Natural killer cell (primary cell): ENCODE measurements at regions not wholly inside any gene's neighbourhood (a gene's known extent, or its start where the extent isn't known, plus 50 kb on each side); places are given as distances from the start of the nearest gene placed in this dataset.

ENCODE experiments used
- ATAC-seq, 3 donors: fragments of 150-1000 bp in 2 of 3; fragments of 200-7000 bp in 1 of 3; cut with Tn5 transposase; 1 replicate in 1 of 3; 2 replicates in 2 of 3; pipeline ENCODE4 v1.10.0; 2021; ENCODE audit warnings: mild to moderate bottlenecking in 2 of 3, moderate library complexity in 2 of 3
- DNase-seq, 2 donors: peaks; one replicate each; pipeline versions ENCODE4 v3.0.0 to v3.0.0-alpha.2; 2013 to 2021; ENCODE audit warnings: mixed read lengths in 1 of 2
- H3K27ac ChIP-seq: one replicate; pipeline ENCODE4 v1.5.1; 2013; ENCODE audit warnings: mild to moderate bottlenecking, low read length
- H3K27me3 ChIP-seq: one replicate; pipeline ENCODE4 v1.6.1; 2013; ENCODE audit warnings: low read length; ENCODE audit not compliant: control insufficient read depth, insufficient read depth
- H3K36me3 ChIP-seq: one replicate; pipeline ENCODE4 v1.6.1; 2013; ENCODE audit warnings: low read length; ENCODE audit not compliant: control insufficient read depth, insufficient read depth
- H3K4me1 ChIP-seq: one replicate; pipeline ENCODE4 v1.6.1; 2013; ENCODE audit warnings: low read length; ENCODE audit not compliant: control insufficient read depth, insufficient read depth
- H3K4me3 ChIP-seq: one replicate; pipeline ENCODE4 v1.5.1; 2013; ENCODE audit warnings: low read length
- H3K9me3 ChIP-seq: one replicate; pipeline ENCODE4 v1.6.1; 2013; ENCODE audit warnings: low read length; ENCODE audit not compliant: control insufficient read depth, insufficient read depth
- H3K27ac Mint-ChIP-seq, 2 donors: one replicate each; pipeline ENCODE4 v1.8.0; 2022; ENCODE audit warnings: mild to moderate bottlenecking in 2 of 2, mixed read lengths in 2 of 2, moderate library complexity in 1 of 2
- H3K27me3 Mint-ChIP-seq, 2 donors: one replicate each; pipeline ENCODE4 v1.8.0; 2022; ENCODE audit warnings: low read depth in 2 of 2, mixed read lengths in 2 of 2
- H3K36me3 Mint-ChIP-seq: one replicate; pipeline ENCODE4 v1.8.0; 2022; ENCODE audit warnings: mixed read lengths
- H3K4me1 Mint-ChIP-seq, 2 donors: one replicate each; pipeline ENCODE4 v1.8.0; 2022; ENCODE audit warnings: mixed read lengths in 2 of 2
- H3K4me3 Mint-ChIP-seq: one replicate; pipeline ENCODE4 v1.8.0; 2022; ENCODE audit warnings: mild to moderate bottlenecking, moderate library complexity, mixed read lengths
- H3K9me3 Mint-ChIP-seq, 2 donors: one replicate each; pipeline ENCODE4 v1.8.0; 2022; ENCODE audit warnings: mixed read lengths in 2 of 2
- whole genome bisulfite sequencing: methylation state at CpG from one replicate; pipeline ENCODE4 v1.1.7; 2013; ENCODE audit warnings: missing lambda C conversion rate; ENCODE audit not compliant: insufficient coverage; 5-methylcytosine and 5-hydroxymethylcytosine counted together
- intact Hi-C: fragments of 100-400 bp; cut with micrococcal nuclease; formaldehyde crosslinking; loops from one replicate; pipeline ENCODE4 v1.14.2; 2022
- TF ChIP-seq, protein P1 (sequence below): fragments of 200-600 bp; IDR thresholded peaks from one replicate; pipeline ENCODE4 v1.8.0; 2022; ENCODE audit warnings: antibody characterized with exemption

DNA sequence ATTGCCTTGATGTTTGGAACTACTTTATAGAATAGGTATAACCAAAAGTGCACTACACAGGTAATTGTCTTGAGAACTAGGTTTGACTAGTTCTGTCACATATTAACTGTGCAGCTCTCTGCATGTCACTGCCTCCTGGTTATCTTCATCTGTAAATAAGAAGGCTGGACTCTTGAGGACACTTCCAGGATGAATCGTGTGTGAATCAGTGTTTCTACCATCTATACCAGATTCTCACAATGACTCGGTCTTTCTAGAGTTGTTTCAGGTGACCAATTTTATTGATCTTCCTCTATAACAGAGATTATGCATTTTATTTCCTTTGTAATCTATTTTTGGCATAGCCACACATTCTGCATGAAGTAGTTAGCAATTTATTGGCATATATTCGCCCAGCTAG lies 1181.0 kb upstream of the TENM4 start:
- no peak for DNase-seq
- Histone ChIP-seq H3K27ac (no peak overlapping the region), H3K4me1 (no peaks in the 10 kb centered on the region), H3K36me3 (no peaks in the 10 kb centered on the region), H3K27me3 (no peaks in the 10 kb centered on the region), H3K4me3 (no peak overlapping the region), H3K9me3 (no peaks in the 10 kb centered on the region)
- intact Hi-C loops = no loop called here
- Mint-ChIP-seq H3K4me1 (no peaks in the 10 kb centered on the region), H3K27ac (no peak overlapping the region), H3K4me3 (no peak overlapping the region), H3K9me3 (peaks cover 10 to 12% of the 10 kb centered on the region in 2 donors), H3K36me3 (no peaks in the 10 kb centered on the region), H3K27me3 (no peaks in the 10 kb centered on the region)
- no peak for ATAC-seq
- 65% methylated on average over 3 of the region's 3 CpGs for WGBS
- TF ChIP-seq, protein P1, sequence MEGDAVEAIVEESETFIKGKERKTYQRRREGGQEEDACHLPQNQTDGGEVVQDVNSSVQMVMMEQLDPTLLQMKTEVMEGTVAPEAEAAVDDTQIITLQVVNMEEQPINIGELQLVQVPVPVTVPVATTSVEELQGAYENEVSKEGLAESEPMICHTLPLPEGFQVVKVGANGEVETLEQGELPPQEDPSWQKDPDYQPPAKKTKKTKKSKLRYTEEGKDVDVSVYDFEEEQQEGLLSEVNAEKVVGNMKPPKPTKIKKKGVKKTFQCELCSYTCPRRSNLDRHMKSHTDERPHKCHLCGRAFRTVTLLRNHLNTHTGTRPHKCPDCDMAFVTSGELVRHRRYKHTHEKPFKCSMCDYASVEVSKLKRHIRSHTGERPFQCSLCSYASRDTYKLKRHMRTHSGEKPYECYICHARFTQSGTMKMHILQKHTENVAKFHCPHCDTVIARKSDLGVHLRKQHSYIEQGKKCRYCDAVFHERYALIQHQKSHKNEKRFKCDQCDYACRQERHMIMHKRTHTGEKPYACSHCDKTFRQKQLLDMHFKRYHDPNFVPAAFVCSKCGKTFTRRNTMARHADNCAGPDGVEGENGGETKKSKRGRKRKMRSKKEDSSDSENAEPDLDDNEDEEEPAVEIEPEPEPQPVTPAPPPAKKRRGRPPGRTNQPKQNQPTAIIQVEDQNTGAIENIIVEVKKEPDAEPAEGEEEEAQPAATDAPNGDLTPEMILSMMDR = no peak

DNA sequence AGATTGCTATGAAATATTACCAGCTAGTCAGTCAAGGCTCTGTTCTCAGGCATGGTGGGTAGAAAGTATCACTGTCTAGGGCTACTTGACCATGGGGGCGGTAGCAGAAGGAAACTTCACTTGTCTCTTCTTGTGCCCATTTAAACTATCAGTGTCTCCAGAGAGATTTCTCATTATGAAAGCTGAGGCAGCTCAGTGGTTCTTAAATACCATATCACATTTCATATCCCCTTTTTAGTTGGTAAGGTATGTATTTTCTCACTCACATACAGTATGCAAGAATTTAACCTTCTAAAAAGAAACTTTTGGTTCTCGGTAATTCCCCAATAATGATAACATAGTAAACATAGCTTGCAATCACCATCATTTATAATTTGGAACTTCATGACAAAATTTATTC lies 1180.0 kb upstream of the TENM4 start:
- Mint-ChIP-seq H3K4me3 (no peak overlapping the region), H3K36me3 (no peaks in the 10 kb centered on the region), H3K9me3 (peaks cover 8 to 10% of the 10 kb centered on the region in 2 donors), H3K27ac (no peak overlapping the region), H3K4me1 (no peaks in the 10 kb centered on the region), H3K27me3 (no peaks in the 10 kb centered on the region)
- Histone ChIP-seq H3K27me3 (no peaks in the 10 kb centered on the region), H3K36me3 (no peaks in the 10 kb centered on the region), H3K4me1 (no peaks in the 10 kb centered on the region), H3K9me3 (no peaks in the 10 kb centered on the region), H3K4me3 (no peak overlapping the region), H3K27ac (no peak overlapping the region)
- ATAC-seq (no peak), DNase-seq (no peak)
- TF ChIP-seq, protein P1 = no peak
- intact Hi-C loops = no loop called here
- WGBS = no CpG with 5 or more reads among the region's 2 CpGs

DNA sequence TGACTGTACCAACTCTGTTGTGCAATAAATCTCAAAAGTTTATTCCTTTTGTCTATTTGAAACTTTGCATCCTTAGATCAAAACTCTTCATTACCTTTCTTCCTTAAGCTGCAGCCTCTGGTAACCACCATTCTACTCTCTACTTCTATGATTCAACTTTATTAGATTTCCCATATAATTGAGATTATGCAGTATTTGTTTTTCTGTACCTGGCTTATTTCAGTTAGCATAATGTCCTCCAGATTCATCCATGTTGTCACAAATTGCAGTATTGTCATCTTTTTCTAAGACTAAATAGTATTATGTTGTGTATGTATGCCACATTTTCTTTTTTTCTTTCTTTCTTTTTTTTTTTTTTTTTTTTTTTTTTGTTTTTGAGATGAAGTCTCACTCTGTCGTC lies 1176.3 kb upstream of the TENM4 start:
- H3K4me3 Mint-ChIP-seq = no peak overlapping the region
- TF ChIP-seq, protein P1 = no peak
- DNase-seq (no peak), ATAC-seq (no peak)
- H3K27me3 ChIP-seq = no peaks in the 10 kb centered on the region
- no peaks in the 10 kb centered on the region for H3K27me3 Mint-ChIP-seq
- no peaks in the 10 kb centered on the region for H3K4me1 Mint-ChIP-seq
- H3K36me3 ChIP-seq = no peaks in the 10 kb centered on the region
- H3K9me3 Mint-ChIP-seq = peaks cover 10 to 12% of the 10 kb centered on the region in 2 donors
- H3K9me3 ChIP-seq = no peaks in the 10 kb centered on the region
- no peak overlapping the region for H3K27ac Mint-ChIP-seq
- H3K4me1 ChIP-seq = no peaks in the 10 kb centered on the region
- no peak overlapping the region for H3K4me3 ChIP-seq
- WGBS = 93% methylated on average over 1 of the region's 1 CpG
- H3K27ac ChIP-seq = no peak overlapping the region
- intact Hi-C loops = no loop called here
- H3K36me3 Mint-ChIP-seq = peaks cover 6% of the 10 kb centered on the region

DNA sequence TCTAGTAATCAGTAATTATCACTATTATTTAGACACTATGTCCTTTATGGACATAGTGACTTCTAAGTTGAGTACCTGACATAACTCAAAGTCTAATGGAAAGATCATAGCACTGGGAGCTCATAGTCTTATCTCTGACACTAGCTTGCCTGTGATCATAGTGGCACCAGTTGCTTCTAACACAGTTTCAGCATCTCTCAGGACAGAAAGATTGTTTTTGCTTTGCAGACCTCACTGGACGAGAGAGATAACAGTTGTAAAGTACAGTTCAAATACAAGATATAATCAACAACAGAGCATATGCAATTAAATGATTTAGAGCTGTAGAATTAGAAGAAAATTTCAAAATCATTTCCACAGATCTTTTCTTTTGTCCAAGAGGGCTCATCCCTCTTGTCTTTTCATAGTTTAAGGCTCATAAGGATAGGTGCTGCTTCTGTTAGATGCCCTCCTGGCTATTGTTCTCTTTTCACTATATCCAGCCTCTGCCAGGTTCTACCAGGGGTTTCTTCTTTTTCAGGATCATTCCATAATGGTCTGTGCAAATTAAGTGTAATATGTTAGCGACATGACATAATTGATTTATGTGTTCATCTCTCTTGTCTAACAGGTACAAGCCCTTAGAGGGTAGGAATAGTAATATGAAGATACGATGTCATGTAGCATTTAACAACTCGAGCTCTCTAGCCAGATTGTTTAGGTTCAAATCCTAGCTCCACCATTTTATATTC lies 1175.4 kb upstream of the TENM4 start:
- peaks cover 8 to 10% of the 10 kb centered on the region in 2 donors for H3K9me3 Mint-ChIP-seq
- no peak overlapping the region for H3K4me3 Mint-ChIP-seq
- DNase-seq (no peak), ATAC-seq (no peak)
- H3K36me3 ChIP-seq = no peaks in the 10 kb centered on the region
- no peak overlapping the region for H3K27ac ChIP-seq
- H3K4me1 ChIP-seq = no peaks in the 10 kb centered on the region
- intact Hi-C loops = no loop called here
- H3K27ac Mint-ChIP-seq = no peak overlapping the region
- H3K36me3 Mint-ChIP-seq = peaks cover 6% of the 10 kb centered on the region
- TF ChIP-seq, protein P1 = no peak
- no peaks in the 10 kb centered on the region for H3K4me1 Mint-ChIP-seq
- WGBS = 88% methylated on average over 1 of the region's 4 CpGs
- H3K4me3 ChIP-seq = no peak overlapping the region
- no peaks in the 10 kb centered on the region for H3K27me3 ChIP-seq
- H3K9me3 ChIP-seq = no peaks in the 10 kb centered on the region
- H3K27me3 Mint-ChIP-seq = no peaks in the 10 kb centered on the region
